HAP-1 (cell line): ENCODE measurements at regions not wholly inside any gene's neighbourhood (a gene's known extent, or its start where the extent isn't known, plus 50 kb on each side); places are given as distances from the start of the nearest gene placed in this dataset.

Experiments
- DNase-seq, 2 experiments: peaks; one replicate each; pipeline ENCODE4 v3.0.0-alpha.2; 2016 to 2020; ENCODE audit warnings: low spot score in 2 of 2
- H3K27me3 ChIP-seq: fragments of 250-450 bp; sonication (Bioruptor Pico); 2 replicates; pipeline ENCODE4 v1.5.1; 2020; ENCODE audit warnings: low read depth, mild to moderate bottlenecking, moderate library complexity
- H3K36me3 ChIP-seq: fragments of 250-450 bp; sonication (Bioruptor Pico); replicated peaks from 2 replicates; pipeline ENCODE4 v1.5.1; 2020; ENCODE audit warnings: mild to moderate bottlenecking
- H3K4me1 ChIP-seq: fragments of 250-450 bp; sonication (Bioruptor Pico); 2 replicates; pipeline ENCODE4 v1.5.1; 2020; ENCODE audit warnings: mild to moderate bottlenecking
- H3K4me3 ChIP-seq: fragments of 250-450 bp; sonication (Bioruptor Pico); 2 replicates; pipeline ENCODE4 v1.5.1; 2020; ENCODE audit warnings: mild to moderate bottlenecking, moderate library complexity
- H3K9me3 ChIP-seq: fragments of 250-450 bp; sonication (Bioruptor Pico); 2 replicates; pipeline ENCODE4 v1.5.1; 2020; ENCODE audit warnings: mild to moderate bottlenecking, moderate library complexity
- in situ Hi-C: fragments of 300-500 bp; cut with MboI; formaldehyde crosslinking; loops from 3 replicates; pipeline ENCODE4 v1.14.3; 2020; ENCODE audit warnings: low sequenced_read_pairs, inconsistent platforms, mixed read lengths

DNA sequence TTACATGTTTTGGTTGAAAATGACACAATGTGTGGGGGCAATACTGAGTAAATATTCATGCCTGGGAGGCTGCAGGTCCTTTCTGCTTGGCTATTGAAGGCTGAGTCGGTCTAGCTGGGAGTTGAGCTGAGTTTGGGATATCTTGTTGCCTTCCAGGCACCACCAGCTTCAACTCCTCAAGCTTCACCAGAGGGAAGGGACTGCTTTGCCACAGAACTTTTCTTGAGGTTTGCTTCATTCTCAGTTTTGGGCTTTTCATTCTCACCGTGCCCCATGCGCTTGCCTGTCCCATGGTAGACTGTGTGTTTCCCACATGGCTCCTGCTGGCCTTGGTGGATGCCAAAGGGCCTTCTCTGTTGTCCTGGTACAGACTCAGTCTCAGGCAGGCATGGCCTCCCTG is 198.2 kb upstream of the SOX1 start:
- H3K4me3 ChIP-seq: no peak overlapping the region
- in situ Hi-C loops: no loop called here
- no peaks in the 10 kb centered on the region for H3K9me3 ChIP-seq
- H3K36me3 ChIP-seq: no peaks in the 10 kb centered on the region
- no peaks in the 10 kb centered on the region for H3K4me1 ChIP-seq
- no peak for DNase-seq
- H3K27me3 ChIP-seq: no peaks in the 10 kb centered on the region

- Histone ChIP-seq H3K4me3 (no peak overlapping the region), H3K4me1 (no peaks in the 10 kb centered on the region), H3K36me3 (no peaks in the 10 kb centered on the region), H3K9me3 (no peaks in the 10 kb centered on the region), H3K27me3 (no peaks in the 10 kb centered on the region)
- in situ Hi-C loops: no loop called here
- no peak for DNase-seq
These were observed 194.3 kb upstream of the SOX1 start for GRCh38 chr13:111872475-111873150.

- no peaks in the 10 kb centered on the region for H3K4me1 ChIP-seq
- H3K9me3 ChIP-seq: no peaks in the 10 kb centered on the region
- no peak overlapping the region for H3K4me3 ChIP-seq
- no peaks in the 10 kb centered on the region for H3K36me3 ChIP-seq
- in situ Hi-C loops: no loop called here
- no peak for DNase-seq
- H3K27me3 ChIP-seq: no peaks in the 10 kb centered on the region
These were observed 193.2 kb upstream of the SOX1 start for GRCh38 chr13:111873676-111874178.

- no peaks in the 10 kb centered on the region for H3K4me1 ChIP-seq
- no peak for DNase-seq
- H3K36me3 ChIP-seq: no peaks in the 10 kb centered on the region
- H3K27me3 ChIP-seq: no peaks in the 10 kb centered on the region
- no peaks in the 10 kb centered on the region for H3K9me3 ChIP-seq
- H3K4me3 ChIP-seq: no peak overlapping the region
- in situ Hi-C loops: no loop called here
These were observed 192.0 kb upstream of the SOX1 start for GRCh38 chr13:111874981-111875380.

DNA sequence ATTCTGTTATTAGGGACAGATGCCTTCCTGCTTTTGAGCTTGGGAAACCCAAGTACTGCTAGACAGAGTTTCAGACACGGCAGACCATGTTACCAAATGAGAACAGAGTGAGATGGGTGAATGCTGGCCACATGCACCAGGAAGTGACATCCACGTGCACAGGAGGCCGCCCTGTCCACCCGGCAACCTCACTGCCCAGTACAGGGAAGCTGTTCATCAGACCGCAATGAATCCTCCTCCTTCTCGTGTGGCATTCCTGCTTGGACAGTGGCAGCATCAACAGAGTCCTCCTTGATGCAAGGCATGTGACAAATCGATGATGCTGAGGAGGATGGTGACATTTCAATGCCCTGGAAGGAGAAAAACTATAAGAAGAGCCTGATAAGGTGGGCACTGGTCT is 191.0 kb upstream of the SOX1 start:
- in situ Hi-C loops: no loop called here
- no peaks in the 10 kb centered on the region for H3K9me3 ChIP-seq
- DNase-seq: no peak
- no peaks in the 10 kb centered on the region for H3K27me3 ChIP-seq
- no peaks in the 10 kb centered on the region for H3K36me3 ChIP-seq
- H3K4me3 ChIP-seq: no peak overlapping the region
- no peaks in the 10 kb centered on the region for H3K4me1 ChIP-seq

GRCh38 chr13:111876506-111876905 is 190.4 kb upstream of the SOX1 start:
- H3K9me3 ChIP-seq: no peaks in the 10 kb centered on the region
- no peak overlapping the region for H3K4me3 ChIP-seq
- H3K36me3 ChIP-seq: no peaks in the 10 kb centered on the region
- H3K27me3 ChIP-seq: no peaks in the 10 kb centered on the region
- no peak for DNase-seq
- H3K4me1 ChIP-seq: no peaks in the 10 kb centered on the region
- in situ Hi-C loops: no loop called here

GRCh38 chr13:111877906-111878305 is 189.0 kb upstream of the SOX1 start:
- Histone ChIP-seq H3K27me3 (no peaks in the 10 kb centered on the region), H3K4me1 (no peaks in the 10 kb centered on the region), H3K36me3 (no peaks in the 10 kb centered on the region), H3K4me3 (no peak overlapping the region), H3K9me3 (no peaks in the 10 kb centered on the region)
- in situ Hi-C loops: no loop called here
- no peak for DNase-seq

DNA sequence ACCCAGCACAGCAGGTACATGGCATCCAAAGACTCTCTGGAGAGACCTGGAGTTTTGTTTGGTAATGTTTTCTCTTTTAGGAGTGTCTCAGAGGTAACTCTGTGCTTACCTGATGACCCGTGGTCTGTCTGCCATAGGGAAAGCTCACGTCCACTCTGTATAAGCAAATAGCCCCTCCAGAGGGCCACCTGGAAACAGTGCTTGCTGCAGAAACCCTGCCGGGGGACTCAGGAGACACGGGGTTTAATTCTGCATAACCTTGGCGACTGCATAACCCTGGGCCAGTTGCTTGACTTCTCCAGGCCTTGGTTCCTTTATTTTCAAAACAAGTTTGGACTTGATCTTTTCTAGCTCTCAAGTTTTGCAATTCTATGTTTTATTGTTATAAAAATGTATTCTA is 187.2 kb upstream of the SOX1 start:
- Histone ChIP-seq H3K9me3 (no peaks in the 10 kb centered on the region), H3K4me1 (no peaks in the 10 kb centered on the region), H3K4me3 (no peak overlapping the region), H3K36me3 (no peaks in the 10 kb centered on the region), H3K27me3 (no peaks in the 10 kb centered on the region)
- no peak for DNase-seq
- in situ Hi-C loops: no loop called here

DNA sequence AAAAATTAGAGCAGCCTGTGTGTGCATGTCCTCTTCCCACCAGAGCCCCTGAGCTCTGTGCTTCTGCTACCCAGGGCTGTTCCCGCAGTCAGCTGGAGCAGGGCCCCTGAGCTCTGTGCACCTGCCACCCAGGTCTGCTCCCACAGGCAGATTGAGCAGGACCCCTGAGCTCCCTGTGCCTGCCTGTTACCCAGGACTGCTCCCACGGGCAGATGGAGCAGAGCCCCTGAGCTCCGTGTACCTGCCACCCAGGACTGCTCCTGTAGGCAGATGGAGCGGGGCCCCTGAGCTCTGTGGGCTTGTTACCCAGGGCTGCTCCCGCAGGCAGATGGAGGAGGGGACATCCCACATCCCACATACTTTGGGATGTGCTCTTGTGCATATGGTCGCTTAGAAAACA is 186.8 kb upstream of the SOX1 start:
- in situ Hi-C loops: no loop called here
- H3K9me3 ChIP-seq: no peaks in the 10 kb centered on the region
- no peaks in the 10 kb centered on the region for H3K27me3 ChIP-seq
- no peak overlapping the region for H3K4me3 ChIP-seq
- no peak for DNase-seq
- no peaks in the 10 kb centered on the region for H3K36me3 ChIP-seq
- no peaks in the 10 kb centered on the region for H3K4me1 ChIP-seq

GRCh38 chr13:111881700-111882099 is 185.2 kb upstream of the SOX1 start:
- H3K36me3 ChIP-seq: no peaks in the 10 kb centered on the region
- no peak for DNase-seq
- no peaks in the 10 kb centered on the region for H3K9me3 ChIP-seq
- H3K4me3 ChIP-seq: no peak overlapping the region
- no peaks in the 10 kb centered on the region for H3K4me1 ChIP-seq
- in situ Hi-C loops: no loop called here
- no peaks in the 10 kb centered on the region for H3K27me3 ChIP-seq

- H3K4me1 ChIP-seq: no peaks in the 10 kb centered on the region
- no peaks in the 10 kb centered on the region for H3K9me3 ChIP-seq
- H3K4me3 ChIP-seq: no peak overlapping the region
- no peak for DNase-seq
- H3K27me3 ChIP-seq: no peaks in the 10 kb centered on the region
- H3K36me3 ChIP-seq: no peaks in the 10 kb centered on the region
- in situ Hi-C loops: no loop called here
These were observed 184.6 kb upstream of the SOX1 start for GRCh38 chr13:111882351-111882750.

GRCh38 chr13:111883571-111884343 is 183.2 kb upstream of the SOX1 start:
- in situ Hi-C loops: no loop called here
- no peak for DNase-seq
- Histone ChIP-seq H3K4me3 (no peak overlapping the region), H3K27me3 (no peaks in the 10 kb centered on the region), H3K4me1 (no peaks in the 10 kb centered on the region), H3K36me3 (no peaks in the 10 kb centered on the region), H3K9me3 (no peaks in the 10 kb centered on the region)

DNA sequence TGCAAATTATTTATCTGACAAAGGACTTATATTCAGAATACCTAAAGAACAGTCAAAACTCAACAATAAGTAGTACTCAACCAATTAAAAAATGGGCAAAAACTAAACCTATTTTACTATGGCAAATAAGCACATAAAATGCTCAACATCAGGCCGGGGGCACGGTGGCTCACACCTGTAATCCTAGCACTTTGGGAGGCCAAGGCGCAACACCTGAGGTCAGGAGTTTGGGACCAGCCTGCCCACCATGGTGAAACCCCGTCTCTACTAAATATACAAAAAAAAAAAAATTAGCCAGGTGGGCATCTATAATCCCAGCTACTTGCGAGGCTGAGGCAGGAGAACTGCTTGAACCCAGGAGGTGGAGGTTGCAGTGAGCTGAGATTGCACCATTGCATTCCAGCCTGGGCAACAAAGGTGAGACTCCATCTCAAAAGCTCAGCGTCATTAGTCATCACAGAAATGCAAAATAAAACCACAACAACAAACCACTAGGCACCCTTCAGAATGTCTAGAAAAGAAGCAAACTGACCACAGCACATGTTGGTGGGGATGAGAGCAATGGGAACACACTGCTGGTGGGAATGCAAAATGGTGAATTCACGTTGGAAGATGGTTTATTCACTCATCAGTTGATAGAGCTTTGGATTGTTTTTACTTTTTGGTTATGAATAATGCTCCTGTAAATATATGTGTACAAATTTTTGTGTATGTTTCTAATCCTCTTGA is 180.6 kb upstream of the SOX1 start:
- Histone ChIP-seq H3K4me1 (no peaks in the 10 kb centered on the region), H3K27me3 (no peaks in the 10 kb centered on the region), H3K9me3 (no peaks in the 10 kb centered on the region), H3K36me3 (no peaks in the 10 kb centered on the region), H3K4me3 (no peak overlapping the region)
- in situ Hi-C loops: no loop called here
- DNase-seq: no peak

DNA sequence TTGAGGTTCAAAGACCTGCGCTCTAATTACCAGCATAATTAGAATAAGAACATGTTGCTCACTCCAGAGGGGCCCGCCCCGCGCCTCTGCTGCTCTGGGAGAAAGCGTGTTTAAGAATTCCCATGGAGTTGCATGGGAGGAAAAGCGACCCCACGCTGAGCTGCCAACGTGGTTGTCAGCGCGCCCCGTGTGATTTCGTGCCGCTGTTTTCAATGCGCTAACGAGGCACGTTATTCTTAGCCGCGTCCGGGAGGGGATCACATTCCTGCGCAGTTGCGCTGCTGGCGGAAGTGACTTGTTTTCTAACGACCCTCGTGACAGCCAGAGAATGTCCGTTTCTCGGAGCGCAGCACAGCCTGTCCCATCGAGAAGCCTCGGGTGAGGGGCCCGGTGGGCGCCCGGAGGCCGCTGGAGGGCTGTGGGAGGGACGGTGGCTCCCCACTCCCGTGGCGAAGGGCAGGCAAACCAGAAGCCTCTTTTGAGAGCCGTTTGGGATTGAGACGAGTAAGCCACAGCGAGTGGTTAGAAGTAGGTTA is 173.8 kb upstream of the SOX1 start:
- in situ Hi-C loops: no loop called here
- Histone ChIP-seq H3K4me1 (no peaks in the 10 kb centered on the region), H3K9me3 (no peaks in the 10 kb centered on the region), H3K36me3 (no peaks in the 10 kb centered on the region), H3K27me3 (no peaks in the 10 kb centered on the region), H3K4me3 (no peak overlapping the region)
- peak in 1 of 2 experiments; percentile 15 for DNase-seq
